Neutrophil (primary cell): ENCODE measurements at regions not wholly inside any gene's neighbourhood (a gene's known extent, or its start where the extent isn't known, plus 50 kb on each side); places are given as distances from the start of the nearest gene placed in this dataset.
"Not testable (repeated sequence)": the region's sequence is repeated elsewhere in the genome, so short reads cannot be mapped to it uniquely, and the experiment has no call there.

Source experiments
- H3K27ac ChIP-seq: fragments of 200-600 bp; sonication (generic); 2 replicates; pipeline ENCODE4 v1.5.1; 2016; ENCODE audit warnings: mild to moderate bottlenecking, moderate library complexity
- H3K27me3 ChIP-seq: fragments of 200-600 bp; sonication (generic); 2 replicates; pipeline ENCODE4 v1.6.0; 2016; ENCODE audit warnings: mild to moderate bottlenecking
- H3K36me3 ChIP-seq: fragments of 200-600 bp; sonication (generic); 2 replicates; pipeline ENCODE4 v1.5.1; 2017
- H3K4me1 ChIP-seq, 2 experiments: fragments of 200-600 bp in 1 of 2; sonication (generic) in 1 of 2; 1 replicate in 1 of 2; 2 replicates in 1 of 2; pipeline versions ENCODE4 v1.5.1 to v1.6.1; 2013 to 2016; ENCODE audit warnings: low read depth in 1 of 2, low read length in 1 of 2, mild to moderate bottlenecking in 1 of 2, moderate library complexity in 1 of 2; ENCODE audit not compliant: control insufficient read depth in 1 of 2, insufficient read depth in 1 of 2
- H3K4me3 ChIP-seq, 2 experiments: fragments of 200-600 bp in 1 of 2; sonication (generic) in 1 of 2; 1 replicate in 1 of 2; 2 replicates in 1 of 2; pipeline ENCODE4 v1.5.1; 2013 to 2016; ENCODE audit warnings: low read depth in 1 of 2, low read length in 1 of 2, mild to moderate bottlenecking in 1 of 2, moderate library complexity in 1 of 2
- H3K9me3 ChIP-seq: fragments of 200-600 bp; sonication (generic); 2 replicates; pipeline ENCODE4 v1.5.1; 2016
- TF ChIP-seq, protein P1 (sequence below): fragments of 200-600 bp; sonication (generic); IDR thresholded peaks from 2 replicates; pipeline ENCODE4 v1.5.1; 2016; ENCODE audit warnings: antibody characterized with exemption

DNA sequence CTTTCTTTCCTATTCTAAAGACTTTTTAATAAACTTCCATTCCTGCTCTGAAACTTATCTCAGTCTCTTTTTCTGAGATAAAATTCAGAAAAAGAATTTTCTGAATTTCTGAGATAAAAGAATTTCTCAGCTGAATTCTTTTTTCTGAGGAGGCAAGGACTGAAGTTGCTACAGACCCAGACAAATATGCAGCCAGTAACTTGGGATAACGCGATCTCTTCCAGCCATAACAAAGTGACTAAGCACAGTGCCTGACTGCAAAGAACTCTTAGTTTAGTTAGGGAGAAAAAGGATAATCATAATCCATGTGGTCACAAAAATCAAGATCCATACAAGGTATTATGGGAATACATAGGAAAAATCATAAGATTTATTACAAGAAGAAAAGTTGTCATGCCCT, 222.0 kb upstream of the GAP43 start:
- H3K36me3 ChIP-seq: no peaks in the 10 kb centered on the region
- H3K27ac ChIP-seq: no peak overlapping the region
- no peaks in the 10 kb centered on the region for H3K4me1 ChIP-seq
- H3K9me3 ChIP-seq: no peaks in the 10 kb centered on the region
- H3K4me3 ChIP-seq: no peak overlapping the region
- TF ChIP-seq, protein P1, sequence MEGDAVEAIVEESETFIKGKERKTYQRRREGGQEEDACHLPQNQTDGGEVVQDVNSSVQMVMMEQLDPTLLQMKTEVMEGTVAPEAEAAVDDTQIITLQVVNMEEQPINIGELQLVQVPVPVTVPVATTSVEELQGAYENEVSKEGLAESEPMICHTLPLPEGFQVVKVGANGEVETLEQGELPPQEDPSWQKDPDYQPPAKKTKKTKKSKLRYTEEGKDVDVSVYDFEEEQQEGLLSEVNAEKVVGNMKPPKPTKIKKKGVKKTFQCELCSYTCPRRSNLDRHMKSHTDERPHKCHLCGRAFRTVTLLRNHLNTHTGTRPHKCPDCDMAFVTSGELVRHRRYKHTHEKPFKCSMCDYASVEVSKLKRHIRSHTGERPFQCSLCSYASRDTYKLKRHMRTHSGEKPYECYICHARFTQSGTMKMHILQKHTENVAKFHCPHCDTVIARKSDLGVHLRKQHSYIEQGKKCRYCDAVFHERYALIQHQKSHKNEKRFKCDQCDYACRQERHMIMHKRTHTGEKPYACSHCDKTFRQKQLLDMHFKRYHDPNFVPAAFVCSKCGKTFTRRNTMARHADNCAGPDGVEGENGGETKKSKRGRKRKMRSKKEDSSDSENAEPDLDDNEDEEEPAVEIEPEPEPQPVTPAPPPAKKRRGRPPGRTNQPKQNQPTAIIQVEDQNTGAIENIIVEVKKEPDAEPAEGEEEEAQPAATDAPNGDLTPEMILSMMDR: no peak
- no peaks in the 10 kb centered on the region for H3K27me3 ChIP-seq

- H3K27me3 ChIP-seq: no peaks in the 10 kb centered on the region
- H3K36me3 ChIP-seq: no peaks in the 10 kb centered on the region
- H3K9me3 ChIP-seq: no peaks in the 10 kb centered on the region
- TF ChIP-seq, protein P1: no peak
- H3K4me1 ChIP-seq: no peaks in the 10 kb centered on the region
- H3K4me3 ChIP-seq: no peak overlapping the region
- H3K27ac ChIP-seq: no peak overlapping the region
Measured at GRCh38 chr3:115401851-115402501, 221.3 kb upstream of the GAP43 start.

DNA sequence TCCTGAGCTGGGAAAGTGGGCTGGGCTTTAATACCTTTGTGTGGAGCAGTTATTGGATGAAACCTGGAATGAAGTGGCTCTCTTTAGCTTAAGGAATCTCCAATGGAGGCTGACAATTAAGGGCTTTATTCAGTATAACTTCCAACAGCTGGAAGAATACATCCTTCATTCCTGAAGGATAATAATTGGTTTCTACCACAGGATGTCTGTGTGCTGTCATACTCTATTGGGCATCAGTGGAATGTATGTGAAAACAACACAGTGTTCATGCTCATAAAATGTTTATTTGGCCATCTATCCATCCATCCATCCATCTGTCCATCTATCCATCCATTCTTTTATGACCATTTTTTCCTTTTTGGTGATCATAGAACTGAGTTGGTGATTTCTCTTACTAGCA, 220.7 kb upstream of the GAP43 start:
- Histone ChIP-seq H3K4me1 (no peaks in the 10 kb centered on the region), H3K27me3 (no peaks in the 10 kb centered on the region), H3K9me3 (no peaks in the 10 kb centered on the region), H3K36me3 (no peaks in the 10 kb centered on the region), H3K4me3 (no peak overlapping the region), H3K27ac (no peak overlapping the region)
- TF ChIP-seq, protein P1: no peak

- Histone ChIP-seq H3K9me3 (no peaks in the 10 kb centered on the region), H3K4me1 (no peaks in the 10 kb centered on the region), H3K27ac (no peak overlapping the region), H3K27me3 (no peaks in the 10 kb centered on the region), H3K36me3 (no peaks in the 10 kb centered on the region), H3K4me3 (no peak overlapping the region)
- TF ChIP-seq, protein P1: no peak
Measured at GRCh38 chr3:115403786-115404185, 219.5 kb upstream of the GAP43 start.

DNA sequence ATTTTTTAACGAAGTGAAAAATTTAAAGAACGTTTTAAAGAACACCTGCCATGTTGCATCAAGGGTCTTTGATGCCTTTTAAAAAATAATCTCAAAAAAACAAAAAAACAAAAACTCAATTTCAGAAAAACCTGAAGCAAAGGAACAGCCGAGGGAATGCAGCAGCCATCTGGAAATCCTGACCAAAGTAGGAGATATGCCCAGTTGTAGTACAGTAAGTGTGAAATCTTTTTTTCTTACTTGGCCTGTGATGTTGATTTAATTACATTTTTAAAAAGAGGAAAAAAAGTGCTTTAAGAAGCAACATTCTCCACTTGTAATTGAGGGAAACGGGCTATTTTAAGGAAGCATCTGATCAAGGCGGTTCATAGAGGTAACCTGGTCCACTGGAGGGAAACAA, 213.7 kb upstream of the GAP43 start:
- TF ChIP-seq, protein P1: no peak
- Histone ChIP-seq H3K4me3 (no peak overlapping the region), H3K27me3 (no peaks in the 10 kb centered on the region), H3K4me1 (no peaks in the 10 kb centered on the region), H3K27ac (no peak overlapping the region), H3K9me3 (no peaks in the 10 kb centered on the region), H3K36me3 (no peaks in the 10 kb centered on the region)

DNA sequence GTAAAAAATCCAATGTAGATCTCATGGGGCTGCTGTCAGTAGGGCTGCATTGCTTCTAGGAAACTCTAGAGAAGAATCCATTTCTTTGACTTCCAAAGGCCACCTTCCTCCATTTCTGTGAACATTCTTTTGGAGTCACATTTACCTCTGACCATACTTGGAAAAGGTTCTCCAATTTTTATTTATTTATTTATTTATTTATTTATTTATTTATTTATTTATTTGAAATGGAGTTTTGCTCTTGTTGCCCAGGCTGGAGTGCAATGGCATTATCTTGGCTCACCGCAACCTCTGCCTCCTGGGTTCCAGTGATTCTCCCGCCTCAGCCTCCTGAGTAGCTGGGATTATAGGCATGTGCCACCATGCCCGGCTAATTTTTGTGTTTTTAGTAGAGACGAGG, 208.7 kb upstream of the GAP43 start:
- not testable (repeated sequence) for H3K27ac ChIP-seq, H3K36me3 ChIP-seq, H3K4me3 ChIP-seq, H3K9me3 ChIP-seq, H3K27me3 ChIP-seq, H3K4me1 ChIP-seq
